OCI-LY1 (cell line): ENCODE measurements at regions not wholly inside any gene's neighbourhood (a gene's known extent, or its start where the extent isn't known, plus 50 kb on each side); places are given as distances from the start of the nearest gene placed in this dataset.

Experiments
- H2AFZ ChIP-seq: fragments of 200-600 bp; sonication (generic), shearing (Covaris generic); 2 replicates; pipeline ENCODE4 v1.6.0; 2014; ENCODE audit warnings: antibody characterized with exemption, mild to moderate bottlenecking, low read length
- H3F3A ChIP-seq: fragments of 200-600 bp; sonication (generic), shearing (Covaris generic); 2 replicates; pipeline ENCODE4 v1.6.0; 2014; ENCODE audit warnings: mild to moderate bottlenecking, antibody characterized with exemption, low read length, moderate library complexity; ENCODE audit not compliant: insufficient read depth
- H3K27ac ChIP-seq: fragments of 200-600 bp; sonication (generic); 2 replicates; pipeline ENCODE4 v1.5.1; 2014; ENCODE audit warnings: low read length, mixed run types, mild to moderate bottlenecking, low read depth; ENCODE audit not compliant: poor library complexity, severe bottlenecking
- H3K27me3 ChIP-seq: fragments of 200-600 bp; sonication (generic); 2 replicates; pipeline ENCODE4 v1.6.0; 2014; ENCODE audit warnings: antibody characterized with exemption, mild to moderate bottlenecking, low read length, moderate library complexity; ENCODE audit not compliant: insufficient read depth
- H3K36me3 ChIP-seq: fragments of 200-600 bp; sonication (generic); 2 replicates; pipeline ENCODE4 v1.6.1; 2014; ENCODE audit warnings: mild to moderate bottlenecking, antibody characterized with exemption, low read length, moderate library complexity, mixed read lengths; ENCODE audit not compliant: insufficient read depth
- H3K4me1 ChIP-seq: fragments of 200-600 bp; sonication (generic); 2 replicates; pipeline ENCODE4 v1.5.1; 2014; ENCODE audit warnings: mild to moderate bottlenecking, low read length, moderate library complexity; ENCODE audit not compliant: insufficient read depth, severe bottlenecking
- H3K4me2 ChIP-seq: fragments of 200-600 bp; sonication (generic), shearing (Covaris generic); 2 replicates; pipeline ENCODE4 v1.6.1; 2014; ENCODE audit warnings: low read length
- H3K4me3 ChIP-seq: fragments of 200-600 bp; sonication (generic); 2 replicates; pipeline ENCODE4 v1.5.1; 2014; ENCODE audit warnings: low read length, low read depth, mild to moderate bottlenecking, mixed read lengths; ENCODE audit not compliant: poor library complexity, severe bottlenecking
- H3K79me2 ChIP-seq: fragments of 200-600 bp; shearing (Covaris generic); 2 replicates; pipeline ENCODE4 v1.6.1; 2016; ENCODE audit warnings: mixed run types, low read length, mixed read lengths; ENCODE audit not compliant: insufficient read depth
- H3K9ac ChIP-seq: fragments of 200-600 bp; sonication (generic), shearing (Covaris generic); 2 replicates; pipeline ENCODE4 v1.6.1; 2014; ENCODE audit warnings: mild to moderate bottlenecking, low read length, mixed read lengths
- H3K9me2 ChIP-seq: fragments of 200-600 bp; sonication (generic), shearing (Covaris generic); 2 replicates; pipeline ENCODE4 v1.6.1; 2014; ENCODE audit warnings: low read depth, mild to moderate bottlenecking, low read length, mixed read lengths
- H3K9me3 ChIP-seq: fragments of 200-600 bp; shearing (Covaris generic); 2 replicates; pipeline ENCODE4 v1.6.1; 2014; ENCODE audit warnings: low read length, mixed read lengths
- H4K20me1 ChIP-seq: fragments of 200-600 bp; sonication (generic), shearing (Covaris generic); 2 replicates; pipeline ENCODE4 v1.6.0; 2016; ENCODE audit warnings: mild to moderate bottlenecking, low read length; ENCODE audit not compliant: insufficient read depth
- EZH2 ChIP-seq: fragments of 200-600 bp; sonication (generic), shearing (Covaris generic); IDR thresholded peaks from 2 replicates; pipeline ENCODE4 v1.8.0; 2017; ENCODE audit warnings: borderline replicate concordance, mixed run types, mild to moderate bottlenecking, antibody characterized with exemption, low read length, moderate library complexity, mixed read lengths
- TF ChIP-seq, protein P1 (sequence below): fragments of 200-600 bp; sonication (generic), shearing (Covaris generic); IDR thresholded peaks from 2 replicates; pipeline ENCODE4 v1.5.1; 2017; ENCODE audit warnings: mild to moderate bottlenecking, antibody characterized with exemption, low read length, moderate library complexity, mixed read lengths

DNA sequence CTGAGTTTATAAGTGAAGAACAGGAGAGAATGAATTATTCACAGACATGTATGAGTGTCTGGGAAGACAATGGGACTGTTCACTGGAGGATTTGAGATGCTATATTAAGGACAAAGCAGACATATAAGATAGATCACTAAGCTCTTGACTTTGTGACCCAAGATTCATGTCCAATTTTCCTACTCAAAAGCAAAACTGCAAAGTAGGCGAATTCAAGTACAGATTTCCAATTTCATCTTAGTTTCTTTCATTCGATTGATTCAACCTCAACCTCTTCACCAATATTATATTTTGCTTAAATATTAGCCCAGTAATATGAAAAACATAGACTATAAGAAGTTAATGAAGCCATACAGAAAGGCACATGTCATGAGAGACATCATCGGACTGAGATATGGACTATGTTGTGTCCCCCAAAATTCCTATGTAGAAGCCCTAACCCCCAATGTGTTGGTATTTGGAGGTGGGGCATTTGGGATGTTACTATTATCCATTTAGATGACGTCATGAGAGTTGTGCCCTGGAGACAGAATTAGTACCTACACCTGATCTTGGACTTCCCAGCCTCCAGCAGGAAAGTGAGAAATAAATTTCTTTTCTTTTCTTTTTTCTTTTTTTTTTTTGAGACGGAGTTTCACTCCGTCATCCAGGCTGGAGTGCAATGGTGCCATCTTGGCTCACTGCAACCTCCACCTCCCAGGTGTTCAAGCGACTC, 353.7 kb upstream of the AKR1E2 start:
- Histone ChIP-seq H3K9me2 (no peaks in the 10 kb centered on the region), H3K9me3 (no peaks in the 10 kb centered on the region), H3K9ac (no peak overlapping the region), H3K4me2 (no peak overlapping the region), H3K36me3 (no peaks in the 10 kb centered on the region), H3K4me3 (no peak overlapping the region), H3K79me2 (no peaks in the 10 kb centered on the region), H3K4me1 (no peaks in the 10 kb centered on the region), H2AFZ (no peak overlapping the region), H3K27me3 (no peaks in the 10 kb centered on the region), H3K27ac (no peak overlapping the region), H3F3A (no peaks in the 10 kb centered on the region), H4K20me1 (no peaks in the 10 kb centered on the region)
- no peak for TF ChIP-seq EZH2
- TF ChIP-seq, protein P1, sequence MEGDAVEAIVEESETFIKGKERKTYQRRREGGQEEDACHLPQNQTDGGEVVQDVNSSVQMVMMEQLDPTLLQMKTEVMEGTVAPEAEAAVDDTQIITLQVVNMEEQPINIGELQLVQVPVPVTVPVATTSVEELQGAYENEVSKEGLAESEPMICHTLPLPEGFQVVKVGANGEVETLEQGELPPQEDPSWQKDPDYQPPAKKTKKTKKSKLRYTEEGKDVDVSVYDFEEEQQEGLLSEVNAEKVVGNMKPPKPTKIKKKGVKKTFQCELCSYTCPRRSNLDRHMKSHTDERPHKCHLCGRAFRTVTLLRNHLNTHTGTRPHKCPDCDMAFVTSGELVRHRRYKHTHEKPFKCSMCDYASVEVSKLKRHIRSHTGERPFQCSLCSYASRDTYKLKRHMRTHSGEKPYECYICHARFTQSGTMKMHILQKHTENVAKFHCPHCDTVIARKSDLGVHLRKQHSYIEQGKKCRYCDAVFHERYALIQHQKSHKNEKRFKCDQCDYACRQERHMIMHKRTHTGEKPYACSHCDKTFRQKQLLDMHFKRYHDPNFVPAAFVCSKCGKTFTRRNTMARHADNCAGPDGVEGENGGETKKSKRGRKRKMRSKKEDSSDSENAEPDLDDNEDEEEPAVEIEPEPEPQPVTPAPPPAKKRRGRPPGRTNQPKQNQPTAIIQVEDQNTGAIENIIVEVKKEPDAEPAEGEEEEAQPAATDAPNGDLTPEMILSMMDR = no peak

DNA sequence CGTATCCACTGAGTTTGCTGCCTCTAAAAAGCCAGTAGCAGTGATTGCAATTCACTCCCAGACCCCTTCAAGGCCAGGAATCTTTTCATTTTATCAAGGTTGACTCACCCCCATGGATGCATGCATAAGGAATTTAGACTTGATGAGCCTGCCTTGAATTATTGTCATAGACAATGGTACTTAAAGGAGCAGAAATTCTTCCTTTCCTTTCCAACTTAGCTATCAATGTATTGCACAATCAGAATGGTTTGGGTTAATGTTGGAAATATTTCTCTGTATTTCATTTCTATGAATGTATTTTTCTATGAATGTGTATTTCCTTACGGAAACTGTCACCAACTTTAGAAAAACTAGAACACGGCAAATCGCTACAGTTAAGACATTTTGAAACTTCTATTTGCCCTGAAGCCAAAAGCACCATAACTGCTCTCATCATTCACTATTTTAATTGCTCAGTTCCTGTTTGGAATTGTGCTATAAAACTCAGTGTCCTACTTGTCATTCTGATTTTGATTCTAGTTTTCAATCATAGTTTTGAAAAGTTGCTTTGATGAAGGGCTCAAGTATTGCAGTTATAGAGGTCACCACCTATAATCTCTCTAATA, 355.7 kb upstream of the AKR1E2 start:
- Histone ChIP-seq H3F3A (no peaks in the 10 kb centered on the region), H3K9me2 (no peaks in the 10 kb centered on the region), H4K20me1 (no peaks in the 10 kb centered on the region), H2AFZ (no peak overlapping the region), H3K4me2 (no peak overlapping the region), H3K36me3 (no peaks in the 10 kb centered on the region), H3K4me1 (no peaks in the 10 kb centered on the region), H3K9ac (no peak overlapping the region), H3K4me3 (no peak overlapping the region), H3K79me2 (no peaks in the 10 kb centered on the region), H3K27ac (no peak overlapping the region), H3K9me3 (no peaks in the 10 kb centered on the region), H3K27me3 (no peaks in the 10 kb centered on the region)
- no peak for TF ChIP-seq EZH2
- TF ChIP-seq, protein P1 = no peak

DNA sequence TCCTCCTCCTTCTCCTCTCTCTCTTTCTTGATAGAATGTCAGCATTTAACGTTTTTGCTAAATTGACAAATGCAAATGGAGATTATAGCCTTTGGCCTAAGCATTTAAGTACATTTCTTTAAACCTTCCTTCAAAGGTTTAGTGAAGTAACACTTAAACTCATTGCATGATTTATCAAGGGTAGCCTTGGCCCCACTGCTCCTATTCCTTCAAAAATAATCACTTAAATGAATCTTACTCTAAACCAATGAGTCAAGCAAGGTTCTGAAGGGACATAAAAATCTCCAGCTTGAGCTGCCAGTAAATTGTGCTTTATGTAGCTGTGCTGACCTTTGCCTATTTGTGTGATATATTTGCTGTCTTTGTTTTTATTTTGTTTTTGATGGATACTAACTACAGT, 358.5 kb upstream of the AKR1E2 start:
- H3K79me2 ChIP-seq = no peaks in the 10 kb centered on the region
- H3K9ac ChIP-seq = no peak overlapping the region
- H2AFZ ChIP-seq = no peak overlapping the region
- no peaks in the 10 kb centered on the region for H3F3A ChIP-seq
- no peaks in the 10 kb centered on the region for H3K9me2 ChIP-seq
- no peak for TF ChIP-seq EZH2
- TF ChIP-seq, protein P1 = no peak
- H3K4me3 ChIP-seq = no peak overlapping the region
- H4K20me1 ChIP-seq = no peaks in the 10 kb centered on the region
- H3K9me3 ChIP-seq = no peaks in the 10 kb centered on the region
- H3K4me1 ChIP-seq = no peaks in the 10 kb centered on the region
- H3K27ac ChIP-seq = no peak overlapping the region
- no peaks in the 10 kb centered on the region for H3K27me3 ChIP-seq
- no peaks in the 10 kb centered on the region for H3K36me3 ChIP-seq
- no peak overlapping the region for H3K4me2 ChIP-seq
